ENCODE measurements at regions not wholly inside any gene's neighbourhood (a gene's known extent, or its start where the extent isn't known, plus 50 kb on each side); places are given as distances from the start of the nearest gene placed in this dataset.

DNA sequence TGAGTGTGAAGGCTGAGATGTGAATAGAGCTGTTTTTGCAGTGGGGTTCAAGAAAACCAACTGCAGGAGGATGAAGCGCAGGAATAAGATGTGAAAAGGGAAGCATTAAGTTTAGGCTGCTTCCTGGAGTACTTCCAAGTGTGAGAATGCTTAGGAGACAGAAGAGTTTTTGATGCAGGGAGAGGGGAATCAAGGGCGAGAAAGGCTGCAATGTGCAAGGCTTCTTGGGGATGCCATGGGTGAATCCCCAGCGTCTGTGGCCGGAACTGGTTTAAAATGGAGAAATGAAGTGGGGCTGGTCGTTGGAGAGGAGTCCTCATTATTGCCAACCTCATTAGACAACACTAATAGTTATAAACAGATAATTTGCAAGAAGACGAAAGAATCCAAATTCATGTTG is 764.9 kb downstream of the LIG4 start:
- no peak for DNase-seq
- Histone ChIP-seq H3K27me3 (no peaks in the 10 kb centered on the region), H3K9me3 (peaks cover 0 to 21% (median 16%) of the 10 kb centered on the region in 4 donors), H3K4me1 (no peaks in the 10 kb centered on the region), H3K36me3 (no peaks in the 10 kb centered on the region), H3K4me3 (no peak overlapping the region), H3K27ac (no peak overlapping the region)
- WGBS, 5 donors = 67 to 77% (median 74%) methylated on average over 6 of the region's 6 CpGs
- no peak for TF ChIP-seq POLR2A (IDR thresholded peaks at IDR 0.05)
- TF ChIP-seq EP300 (IDR thresholded peaks at IDR 0.05) = no peak
- no peak for TF ChIP-seq POLR2AphosphoS5 (IDR thresholded peaks at IDR 0.05)
- TF ChIP-seq, protein P1, sequence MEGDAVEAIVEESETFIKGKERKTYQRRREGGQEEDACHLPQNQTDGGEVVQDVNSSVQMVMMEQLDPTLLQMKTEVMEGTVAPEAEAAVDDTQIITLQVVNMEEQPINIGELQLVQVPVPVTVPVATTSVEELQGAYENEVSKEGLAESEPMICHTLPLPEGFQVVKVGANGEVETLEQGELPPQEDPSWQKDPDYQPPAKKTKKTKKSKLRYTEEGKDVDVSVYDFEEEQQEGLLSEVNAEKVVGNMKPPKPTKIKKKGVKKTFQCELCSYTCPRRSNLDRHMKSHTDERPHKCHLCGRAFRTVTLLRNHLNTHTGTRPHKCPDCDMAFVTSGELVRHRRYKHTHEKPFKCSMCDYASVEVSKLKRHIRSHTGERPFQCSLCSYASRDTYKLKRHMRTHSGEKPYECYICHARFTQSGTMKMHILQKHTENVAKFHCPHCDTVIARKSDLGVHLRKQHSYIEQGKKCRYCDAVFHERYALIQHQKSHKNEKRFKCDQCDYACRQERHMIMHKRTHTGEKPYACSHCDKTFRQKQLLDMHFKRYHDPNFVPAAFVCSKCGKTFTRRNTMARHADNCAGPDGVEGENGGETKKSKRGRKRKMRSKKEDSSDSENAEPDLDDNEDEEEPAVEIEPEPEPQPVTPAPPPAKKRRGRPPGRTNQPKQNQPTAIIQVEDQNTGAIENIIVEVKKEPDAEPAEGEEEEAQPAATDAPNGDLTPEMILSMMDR (IDR thresholded peaks at IDR 0.05) = no peak
- intact Hi-C loops (cut with DNase I; ENCODE audit: low total_unique reads) = no loop called here

DNA sequence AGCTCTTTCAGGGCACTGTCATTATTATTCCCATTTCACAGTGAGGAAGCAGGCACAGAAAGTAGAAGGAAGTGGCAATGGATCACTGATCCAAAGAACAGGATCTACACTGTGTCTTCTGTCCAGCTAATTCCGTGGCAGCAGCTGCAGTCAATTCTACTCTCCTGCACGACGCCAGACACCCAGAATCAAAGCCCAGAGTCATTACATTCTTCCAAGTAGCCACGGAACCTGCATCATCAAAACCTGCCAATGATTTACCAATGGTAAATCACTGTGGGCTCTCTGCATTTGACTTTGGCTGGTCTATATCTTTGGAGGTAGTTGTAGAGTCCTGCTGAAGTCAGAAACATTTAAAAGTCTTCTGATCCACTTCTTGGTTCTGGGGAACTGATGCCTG is 767.7 kb downstream of the LIG4 start:
- TF ChIP-seq, protein P1 (IDR thresholded peaks at IDR 0.05) = no peak
- no peak for TF ChIP-seq POLR2AphosphoS5 (IDR thresholded peaks at IDR 0.05)
- TF ChIP-seq EP300 (IDR thresholded peaks at IDR 0.05) = no peak
- no peak for TF ChIP-seq POLR2A (IDR thresholded peaks at IDR 0.05)
- Histone ChIP-seq H3K27ac (no peak overlapping the region), H3K9me3 (peaks cover 0 to 2% (median under 1%) of the 10 kb centered on the region in 4 donors), H3K27me3 (no peaks in the 10 kb centered on the region), H3K4me1 (no peaks in the 10 kb centered on the region), H3K4me3 (no peak overlapping the region), H3K36me3 (no peaks in the 10 kb centered on the region)
- WGBS, 5 donors = 68 to 75% (median 72%) methylated on average over 4 of the region's 4 CpGs
- intact Hi-C loops (cut with DNase I; ENCODE audit: low total_unique reads) = no loop called here
- DNase-seq = no peak

DNA sequence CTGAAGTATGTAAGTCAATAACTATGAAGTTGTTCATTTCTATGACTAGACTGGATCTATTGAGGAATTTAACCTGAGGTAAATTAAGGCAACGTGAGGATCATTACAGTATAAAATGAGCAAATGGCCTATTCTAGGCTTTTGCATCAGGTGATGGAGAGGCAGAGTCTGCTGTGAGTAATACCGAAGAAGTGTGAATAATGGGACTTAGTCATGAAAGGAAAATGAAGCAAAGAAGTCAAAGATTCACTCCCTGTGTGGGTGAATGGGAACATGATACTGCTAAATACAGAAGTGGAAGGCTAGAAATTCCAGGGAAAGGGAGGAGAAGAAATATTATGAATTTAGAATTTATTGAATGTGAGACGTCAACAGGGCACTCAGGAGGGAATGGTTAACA is 774.1 kb downstream of the LIG4 start:
- no peaks in the 10 kb centered on the region for H3K27me3 ChIP-seq
- intact Hi-C loops (cut with DNase I; ENCODE audit: low total_unique reads) = no loop called here
- H3K27ac ChIP-seq = no peak overlapping the region
- WGBS, 5 donors = 82 to 90% (median 87%) methylated on average over 3 of the region's 3 CpGs
- no peaks in the 10 kb centered on the region for H3K9me3 ChIP-seq
- no peak overlapping the region for H3K4me3 ChIP-seq
- TF ChIP-seq EP300 (IDR thresholded peaks at IDR 0.05) (no peak), POLR2A (IDR thresholded peaks at IDR 0.05) (no peak)
- no peaks in the 10 kb centered on the region for H3K36me3 ChIP-seq
- no peak for DNase-seq
- H3K4me1 ChIP-seq = no peaks in the 10 kb centered on the region

DNA sequence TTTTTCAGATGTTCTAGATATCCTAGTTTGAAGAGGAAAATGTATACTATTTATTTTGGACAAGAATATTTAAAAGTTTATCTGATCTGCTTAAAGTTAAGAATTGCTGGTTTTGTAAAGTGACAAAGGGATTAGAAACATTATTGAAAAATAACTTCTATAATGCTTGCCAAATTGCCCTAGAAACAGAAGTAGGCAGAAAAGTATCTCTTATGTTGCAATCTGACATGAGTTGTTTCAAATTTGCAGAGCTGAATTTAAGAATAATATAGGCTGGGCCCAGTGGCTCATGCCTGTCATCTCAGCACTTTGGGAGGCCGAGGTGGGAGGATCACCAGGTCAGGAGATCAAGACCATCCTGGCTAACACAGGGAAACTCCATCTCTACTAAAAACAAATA is 777.1 kb downstream of the LIG4 start:
- no peak overlapping the region for H3K4me3 ChIP-seq
- H3K27ac ChIP-seq = no peak overlapping the region
- WGBS, 5 donors = 67 to 95% (median 85%) methylated on average over 1 of the region's 1 CpG
- H3K36me3 ChIP-seq = no peaks in the 10 kb centered on the region
- DNase-seq = no peak
- H3K4me1 ChIP-seq = no peaks in the 10 kb centered on the region
- no peaks in the 10 kb centered on the region for H3K27me3 ChIP-seq
- no peaks in the 10 kb centered on the region for H3K9me3 ChIP-seq
- intact Hi-C loops (cut with DNase I; ENCODE audit: low total_unique reads) = no loop called here
- TF ChIP-seq, protein P1 (IDR thresholded peaks at IDR 0.05) = no peak
- TF ChIP-seq POLR2A (IDR thresholded peaks at IDR 0.05) (no peak), EP300 (IDR thresholded peaks at IDR 0.05) (no peak), POLR2AphosphoS5 (IDR thresholded peaks at IDR 0.05) (no peak)

DNA sequence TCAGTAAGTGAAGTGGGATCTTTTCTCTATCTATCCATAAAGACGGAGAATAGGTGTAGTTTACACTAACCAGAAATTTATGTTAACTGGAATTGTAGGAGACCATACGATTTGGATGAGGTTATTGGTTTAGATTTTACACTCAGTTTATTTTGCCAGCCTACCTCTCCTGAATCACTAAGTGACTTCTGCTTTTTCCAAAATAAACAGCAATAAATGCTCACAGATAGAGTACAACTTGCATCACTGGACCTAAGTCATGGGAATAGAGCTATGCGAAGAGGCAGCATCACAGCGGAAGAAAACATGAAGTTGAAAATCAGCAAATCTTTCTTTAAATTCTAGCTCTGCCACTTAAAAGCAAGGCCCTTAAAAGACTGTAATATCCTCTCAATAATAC is 781.0 kb downstream of the LIG4 start:
- intact Hi-C loops (cut with DNase I; ENCODE audit: low total_unique reads) = no loop called here
- no peaks in the 10 kb centered on the region for H3K4me1 ChIP-seq
- H3K9me3 ChIP-seq = no peaks in the 10 kb centered on the region
- no peaks in the 10 kb centered on the region for H3K27me3 ChIP-seq
- TF ChIP-seq POLR2A (IDR thresholded peaks at IDR 0.05) = no peak
- no peaks in the 10 kb centered on the region for H3K36me3 ChIP-seq
- H3K27ac ChIP-seq = no peak overlapping the region
- H3K4me3 ChIP-seq = no peak overlapping the region
- WGBS, 5 donors = 80 to 96% (median 90%) methylated on average over 4 of the region's 4 CpGs
- no peak for DNase-seq
